Muscle of arm (tissue), 1 donor: ENCODE measurements at regions not wholly inside any gene's neighbourhood (a gene's known extent, or its start where the extent isn't known, plus 50 kb on each side); places are given as distances from the start of the nearest gene placed in this dataset.
"Not testable (repeated sequence)": the region's sequence is repeated elsewhere in the genome, so short reads cannot be mapped to it uniquely, and the experiment has no call there.

ENCODE experiments used
- DNase-seq: peaks from one replicate; pipeline ENCODE4 v3.0.0-alpha.2; 2013

- not testable (repeated sequence) for DNase-seq
Measured at GRCh38 chr7:149995369-149996026, 121.7 kb downstream of the ATP6V0E2 start.

DNA sequence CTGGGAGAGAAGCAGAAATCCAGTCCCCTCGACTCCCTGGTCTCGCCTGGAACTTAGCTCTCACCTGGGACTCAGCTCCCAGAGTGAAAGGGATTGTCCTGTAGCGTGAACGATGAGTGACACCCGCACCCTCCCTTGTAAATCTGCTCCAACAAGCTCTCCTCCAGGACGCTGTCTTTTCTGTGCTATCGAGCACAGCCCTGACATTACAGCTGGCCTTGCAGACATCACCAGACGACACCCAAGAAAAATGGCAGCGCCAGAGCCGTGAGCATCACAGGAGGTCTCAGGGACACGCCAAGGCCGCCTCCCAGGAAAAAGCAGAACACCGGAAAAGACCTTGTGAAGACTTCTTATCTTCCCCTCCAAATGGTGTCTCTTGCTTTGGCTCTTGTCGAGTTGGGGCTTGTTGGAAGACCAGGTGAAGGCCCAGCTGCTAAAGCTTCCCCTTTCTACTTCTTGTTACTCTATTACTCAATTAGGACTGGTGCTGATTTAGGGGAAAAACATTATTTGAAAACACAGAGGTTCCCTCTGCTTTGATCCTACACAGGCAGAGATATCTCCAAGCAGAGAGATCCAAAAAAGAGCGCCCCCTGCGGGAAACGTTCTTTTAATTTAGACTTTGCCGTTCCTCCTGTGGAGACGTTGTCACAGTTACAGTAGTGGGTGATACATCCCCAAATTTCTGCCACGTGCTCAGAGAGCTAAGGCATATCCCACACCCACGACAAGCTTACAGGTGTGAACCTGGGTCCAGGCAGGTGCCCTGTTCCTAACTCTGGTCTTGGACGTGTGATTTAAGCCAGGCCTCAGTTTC is 127.2 kb downstream of the ATP6V0E2 start:
- not testable (repeated sequence) for DNase-seq

- DNase-seq: no peak
Measured at GRCh38 chr7:150003304-150003810, 129.6 kb downstream of the ATP6V0E2 start.

DNA sequence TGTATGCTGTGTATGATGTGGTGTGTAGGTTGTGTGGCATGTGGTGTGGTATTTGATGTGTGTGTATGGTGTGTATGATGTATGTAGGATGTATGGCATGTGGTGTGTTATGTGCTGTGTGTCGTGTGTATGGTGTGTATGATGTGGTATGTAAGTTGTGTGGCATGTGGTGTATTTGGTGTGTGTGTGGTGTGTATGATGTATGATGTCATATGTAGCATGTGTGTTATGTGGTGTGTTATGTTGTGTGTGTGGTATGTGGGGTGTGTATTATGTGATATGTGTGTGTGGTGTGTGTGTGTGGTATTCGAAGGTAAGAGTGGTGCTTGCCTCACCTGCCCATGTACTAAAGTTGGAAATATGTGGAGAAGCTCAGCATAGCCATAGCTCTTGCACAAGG is 130.2 kb downstream of the ATP6V0E2 start:
- not testable (repeated sequence) for DNase-seq

DNA sequence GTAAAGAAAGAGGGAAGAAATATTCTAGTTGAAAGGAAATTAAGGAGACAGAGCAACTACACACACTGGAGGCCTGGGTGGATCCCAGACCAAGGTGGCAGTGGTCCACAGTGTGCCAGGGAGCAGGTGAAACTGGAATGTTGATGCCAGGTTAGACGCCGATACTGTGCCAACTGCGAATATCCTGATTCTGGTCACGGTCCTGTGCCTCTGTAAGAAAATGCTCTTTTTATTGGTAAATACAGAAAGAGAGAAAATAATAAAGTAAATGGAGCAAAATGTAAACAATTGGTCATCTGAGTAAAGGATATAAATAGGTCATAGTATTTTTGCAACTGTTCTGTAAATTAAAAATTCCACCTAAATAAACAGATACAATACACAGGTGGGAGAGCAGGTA is 131.1 kb downstream of the ATP6V0E2 start:
- DNase-seq: not testable (repeated sequence)

DNA sequence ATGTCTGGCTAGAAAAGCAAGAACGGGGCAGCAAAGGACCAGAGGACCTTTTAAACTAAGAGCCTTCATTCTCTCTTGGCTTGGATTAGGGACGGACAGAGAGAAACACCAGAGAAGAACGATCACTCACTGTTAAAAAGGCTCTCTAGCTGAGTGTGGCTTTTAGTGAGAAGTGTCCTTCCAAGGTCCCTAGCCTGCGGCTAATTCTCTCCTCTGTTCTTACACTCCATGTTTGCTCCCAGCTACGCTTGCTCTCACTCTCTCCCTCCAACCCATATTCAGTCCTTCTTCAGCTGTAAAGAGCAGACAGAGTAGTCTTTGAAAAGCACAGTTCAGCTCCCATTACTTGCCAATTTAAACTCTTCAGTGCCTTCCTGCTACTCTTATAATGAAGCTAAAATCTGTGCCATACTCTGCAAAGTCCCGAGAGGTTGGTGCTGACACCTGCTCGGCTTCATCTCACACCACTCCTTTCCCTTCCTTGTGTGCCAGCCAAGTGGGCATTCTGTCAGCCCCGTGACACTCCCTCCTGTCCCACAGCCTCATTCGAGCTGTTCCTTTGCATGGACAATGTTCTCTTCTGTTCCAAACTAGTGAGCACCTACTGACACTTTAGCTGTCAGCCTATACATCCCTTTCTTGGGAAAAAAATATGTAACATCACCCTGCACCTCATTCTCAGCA is 136.0 kb downstream of the ATP6V0E2 start:
- not testable (repeated sequence) for DNase-seq

DNA sequence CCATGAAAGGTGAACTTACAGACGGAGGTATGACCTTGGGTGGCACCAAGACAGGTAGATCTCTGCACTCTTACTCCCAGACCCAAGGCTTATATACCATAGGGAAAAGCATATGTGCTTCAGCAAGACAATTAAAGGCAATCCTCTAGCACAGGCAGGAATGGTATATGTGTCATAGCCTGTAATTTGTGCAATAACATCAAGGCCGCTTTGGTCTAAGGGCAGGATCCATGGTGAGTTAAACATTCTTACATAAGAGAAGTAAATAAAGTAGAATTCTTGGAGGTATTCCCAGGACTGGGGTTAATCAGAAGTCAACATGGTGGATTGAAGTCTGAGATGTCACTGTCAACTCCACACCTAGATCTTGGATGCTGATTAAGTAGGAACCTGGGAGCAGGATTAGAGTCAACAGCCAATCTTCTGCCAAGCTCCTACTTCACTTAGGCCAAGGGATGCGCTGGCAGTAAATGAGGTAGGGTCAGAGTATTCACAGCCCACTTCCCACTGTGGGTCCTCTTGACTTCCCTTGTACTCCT is 143.0 kb downstream of the ATP6V0E2 start:
- DNase-seq: not testable (repeated sequence)

- not testable (repeated sequence) for DNase-seq
Measured at GRCh38 chr7:150020210-150020609, 146.4 kb downstream of the ATP6V0E2 start.

GRCh38 chr7:150024550-150025490 is 151.1 kb downstream of the ATP6V0E2 start:
- not testable (repeated sequence) for DNase-seq

- DNase-seq: not testable (repeated sequence)
Measured at GRCh38 chr7:150025802-150026201, 152.0 kb downstream of the ATP6V0E2 start.

- DNase-seq: not testable (repeated sequence)
Measured at GRCh38 chr7:150028344-150029012, 154.7 kb downstream of the ATP6V0E2 start.

GRCh38 chr7:150029013-150029389 is 155.2 kb downstream of the ATP6V0E2 start:
- DNase-seq: not testable (repeated sequence)

DNA sequence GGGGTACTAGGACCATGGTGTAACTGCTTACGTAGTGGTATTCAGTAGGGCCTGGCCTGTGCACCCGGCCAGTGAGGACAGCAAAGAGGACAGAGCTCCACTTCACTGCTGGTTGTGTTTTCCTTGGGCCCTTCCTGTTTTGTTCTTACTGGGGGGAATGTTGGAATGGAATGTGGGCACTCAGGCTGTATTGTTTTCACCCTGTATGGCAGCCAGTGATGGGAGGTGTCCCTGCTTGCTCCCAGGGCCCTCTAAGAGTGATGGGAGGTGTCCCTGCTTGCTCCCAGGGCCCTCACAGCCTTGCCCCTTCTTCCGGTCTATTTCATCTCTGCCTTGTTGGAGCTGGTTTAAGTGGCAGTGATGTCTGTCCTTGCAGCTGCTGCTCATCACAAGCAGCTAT is 158.0 kb downstream of the ATP6V0E2 start:
- not testable (repeated sequence) for DNase-seq

GRCh38 chr7:150033711-150034110 is 159.9 kb downstream of the ATP6V0E2 start:
- not testable (repeated sequence) for DNase-seq

- DNase-seq: not testable (repeated sequence)
Measured at GRCh38 chr7:150035769-150036168, 162.0 kb downstream of the ATP6V0E2 start.

- not testable (repeated sequence) for DNase-seq
Measured at GRCh38 chr7:150039061-150039460, 165.3 kb downstream of the ATP6V0E2 start.

DNA sequence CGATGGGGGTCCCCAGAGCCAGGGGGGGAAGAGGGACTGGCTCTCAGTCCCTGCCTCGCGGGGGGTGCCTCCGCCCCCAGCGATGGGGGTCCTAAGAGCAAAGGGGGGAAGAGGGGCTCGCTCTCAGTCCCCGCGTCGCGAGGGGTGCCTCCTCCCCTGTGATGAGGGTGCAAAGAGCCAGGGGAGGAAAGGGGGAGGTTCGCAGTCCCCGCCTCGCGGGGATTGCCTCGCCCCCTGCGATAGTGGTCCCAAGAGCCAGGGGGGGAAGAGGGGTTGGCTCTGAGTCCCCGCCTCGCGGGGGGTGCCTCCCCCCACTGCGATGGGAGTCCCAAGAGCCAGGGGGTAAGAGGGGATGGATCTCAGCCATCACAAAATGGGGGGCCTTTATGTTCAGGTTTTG is 168.5 kb downstream of the ATP6V0E2 start:
- not testable (repeated sequence) for DNase-seq

GRCh38 chr7:150044771-150045170 is 171.0 kb downstream of the ATP6V0E2 start:
- peak; percentile 45 for DNase-seq

- DNase-seq: not testable (repeated sequence)
Measured at GRCh38 chr7:150045596-150045995, 171.8 kb downstream of the ATP6V0E2 start.
